H1 (cell line): ENCODE measurements at regions not wholly inside any gene's neighbourhood (a gene's known extent, or its start where the extent isn't known, plus 50 kb on each side); places are given as distances from the start of the nearest gene placed in this dataset.
A peak's percentile ranks its signal among the peaks of the same experiment; 100 is the strongest.

Experiments
- CTCF ChIA-PET: fragments of 300-600 bp; sonication (Branson Sonifier 250); formaldehyde crosslinking; loops from one replicate; lab custom pipeline; 2021; ENCODE audit not compliant: partially characterized antibody; lab: Charles Lee
- POLR2A ChIA-PET: fragments of 300-600 bp; sonication (Branson Sonifier 250); formaldehyde crosslinking; loops from one replicate; lab custom pipeline; 2021; ENCODE audit warnings: inconsistent platforms; ENCODE audit not compliant: partially characterized antibody; lab: Charles Lee
- DNase-seq, 2 experiments: peaks; one replicate each; pipeline versions ENCODE4 v3.0.0 to v3.0.0-alpha.2; 2010 to 2022; ENCODE audit warnings: low spot score in 2 of 2, low read depth in 1 of 2, mixed read lengths in 1 of 2
- FAIRE-seq: peaks from 2 replicates; lab custom pipeline; 2011; peaks lifted over from hg19 to GRCh38; lab: Jason Lieb, UNC
- H2AFZ ChIP-seq: 2 replicates; pipeline ENCODE4 v1.8.1; 2012; ENCODE audit warnings: low read length, inconsistent platforms
- H2AK5ac ChIP-seq: 2 replicates; pipeline ENCODE4 v1.6.1; 2013; ENCODE audit warnings: low read depth, low read length
- H2BK120ac ChIP-seq: replicated peaks from 2 replicates; pipeline ENCODE3; 2013; ENCODE audit warnings: low read depth, low read length, inconsistent platforms
- H2BK12ac ChIP-seq: 2 replicates; pipeline ENCODE4 v1.6.1; 2013; ENCODE audit warnings: low read depth, low read length
- H2BK15ac ChIP-seq: 2 replicates; pipeline ENCODE4 v1.6.1; 2013; ENCODE audit warnings: low read length
- H2BK20ac ChIP-seq: 2 replicates; pipeline ENCODE4 v1.6.1; 2013; ENCODE audit warnings: low read length
- H2BK5ac ChIP-seq: 2 replicates; pipeline ENCODE4 v1.6.1; 2013; ENCODE audit warnings: low read depth, low read length
- H3K14ac ChIP-seq: 2 replicates; pipeline ENCODE4 v1.6.1; 2013; ENCODE audit warnings: inconsistent platforms; ENCODE audit not compliant: insufficient read length
- H3K18ac ChIP-seq: 2 replicates; pipeline ENCODE4 v1.6.1; 2013; ENCODE audit warnings: low read length; ENCODE audit errors: extremely low read depth
- H3K23ac ChIP-seq: 2 replicates; pipeline ENCODE4 v1.6.1; 2013; ENCODE audit warnings: inconsistent platforms; ENCODE audit not compliant: insufficient read length
- H3K23me2 ChIP-seq: 2 replicates; pipeline ENCODE4 v1.6.1; 2013; ENCODE audit warnings: low read depth, low read length
- H3K27ac ChIP-seq: 2 replicates; pipeline ENCODE4 v1.6.1; 2011; ENCODE audit warnings: low read depth, low read length, inconsistent platforms
- H3K27me3 ChIP-seq, 4 experiments: replicated peaks in 1 of 4; 1 replicate in 1 of 4; 2 replicates in 3 of 4; pipeline versions ENCODE4 v1.6.1 to v1.8.1; 2011 to 2013; ENCODE audit warnings: low read length in 3 of 4, mild to moderate bottlenecking in 3 of 4, inconsistent platforms in 2 of 4, mixed read lengths in 2 of 4, moderate library complexity in 1 of 4; ENCODE audit not compliant: control insufficient read depth in 3 of 4, insufficient read depth in 3 of 4; ENCODE audit errors: extremely low read depth in 1 of 4
- H3K36me3 ChIP-seq, 4 experiments: 2 replicates each; pipeline versions ENCODE4 v1.6.1 to v1.8.1; 2011 to 2013; ENCODE audit warnings: mild to moderate bottlenecking in 4 of 4, low read length in 3 of 4, moderate library complexity in 2 of 4, control low read depth in 1 of 4, inconsistent platforms in 1 of 4; ENCODE audit not compliant: insufficient read depth in 4 of 4, control insufficient read depth in 2 of 4
- H3K4ac ChIP-seq: replicated peaks from 2 replicates; pipeline ENCODE3; 2013; ENCODE audit warnings: low read length, low read depth, mixed read lengths, inconsistent platforms; ENCODE audit not compliant: insufficient read length
- H3K4me1 ChIP-seq, 4 experiments: replicated peaks in 1 of 4; 1 replicate in 1 of 4; 2 replicates in 3 of 4; pipeline versions ENCODE4 v1.6.1 to v1.8.1; 2011 to 2013; ENCODE audit warnings: low read length in 3 of 4, inconsistent platforms in 2 of 4, mixed read lengths in 1 of 4; ENCODE audit not compliant: insufficient read depth in 4 of 4, control insufficient read depth in 3 of 4
- H3K4me2 ChIP-seq, 2 experiments: 2 replicates each; pipeline versions ENCODE4 v1.6.1 to v1.8.1; 2011 to 2013; ENCODE audit warnings: low read depth in 2 of 2, low read length in 2 of 2, control low read depth in 1 of 2, inconsistent platforms in 1 of 2, mild to moderate bottlenecking in 1 of 2; ENCODE audit not compliant: insufficient read depth in 1 of 2
- H3K4me3 ChIP-seq, 4 experiments: fragments of 200-600, 300-600 bp in 1 of 4; sonication (generic), shearing (Covaris generic), sonication (Bioruptor Twin) in 1 of 4; 2 replicates each; pipeline versions ENCODE4 v1.5.1 to v1.8.1; 2011 to 2016; ENCODE audit warnings: low read length in 4 of 4, low read depth in 3 of 4, control low read depth in 2 of 4, inconsistent platforms in 2 of 4, mild to moderate bottlenecking in 2 of 4, mixed read lengths in 1 of 4, moderate library complexity in 1 of 4; ENCODE audit not compliant: insufficient read depth in 2 of 4; ENCODE audit errors: extremely low read depth in 1 of 4
- H3K56ac ChIP-seq: replicated peaks from 2 replicates; pipeline ENCODE3; 2013; ENCODE audit warnings: low read depth, mild to moderate bottlenecking, mixed read lengths, low read length, inconsistent platforms; ENCODE audit not compliant: insufficient read length
- H3K79me1 ChIP-seq: 2 replicates; pipeline ENCODE4 v1.6.1; 2013; ENCODE audit warnings: low read depth, low read length, control low read depth
- H3K79me2 ChIP-seq, 2 experiments: 2 replicates each; pipeline versions ENCODE4 v1.6.1 to v1.8.1; 2012 to 2013; ENCODE audit warnings: low read length in 2 of 2, mild to moderate bottlenecking in 2 of 2, inconsistent platforms in 1 of 2; ENCODE audit not compliant: insufficient read depth in 2 of 2, control insufficient read depth in 1 of 2
- H3K9ac ChIP-seq, 4 experiments: replicated peaks in 1 of 4; 1 replicate in 1 of 4; 2 replicates in 3 of 4; pipeline versions ENCODE4 v1.6.1 to v1.8.1; 2011 to 2013; ENCODE audit warnings: low read depth in 3 of 4, low read length in 3 of 4, control low read depth in 2 of 4, mild to moderate bottlenecking in 2 of 4, moderate library complexity in 2 of 4, inconsistent platforms in 1 of 4; ENCODE audit errors: extremely low read depth in 1 of 4
- H3K9me3 ChIP-seq, 2 experiments: 2 replicates each; pipeline versions ENCODE4 v1.6.1 to v1.8.1; 2012 to 2013; ENCODE audit warnings: mild to moderate bottlenecking in 2 of 2, moderate library complexity in 2 of 2, control low read depth in 1 of 2, inconsistent platforms in 1 of 2, low read depth in 1 of 2, low read length in 1 of 2, mixed read lengths in 1 of 2; ENCODE audit not compliant: insufficient read depth in 2 of 2
- H4K20me1 ChIP-seq, 2 experiments: replicated peaks in 1 of 2; 2 replicates each; pipeline versions ENCODE3 to v1.8.1; 2011 to 2013; ENCODE audit warnings: inconsistent platforms in 2 of 2, low read length in 2 of 2, mild to moderate bottlenecking in 1 of 2; ENCODE audit not compliant: insufficient read depth in 2 of 2, control insufficient read depth in 1 of 2
- H4K5ac ChIP-seq: 2 replicates; pipeline ENCODE4 v1.6.1; 2013; ENCODE audit warnings: low read length, low read depth, mixed read lengths, inconsistent platforms; ENCODE audit not compliant: insufficient read length
- H4K8ac ChIP-seq: 2 replicates; pipeline ENCODE4 v1.8.0; 2013; ENCODE audit warnings: mild to moderate bottlenecking, moderate library complexity, low read length, inconsistent platforms; ENCODE audit not compliant: insufficient read depth; ENCODE audit errors: extremely low read depth
- H4K91ac ChIP-seq: replicated peaks from 2 replicates; pipeline ENCODE3; 2013; ENCODE audit warnings: low read length, mixed read lengths, inconsistent platforms; ENCODE audit not compliant: insufficient read length
- ASH2L ChIP-seq: fragments of 200-600, 300-600 bp; sonication (generic); IDR thresholded peaks from one replicate; pipeline ENCODE4 v1.7.1; 2017; ENCODE audit warnings: low read length
- CBX5 ChIP-seq: fragments of 300-800, 300-1000 bp; sonication (generic); IDR thresholded peaks from 2 replicates; pipeline ENCODE4 v1.7.1; 2016; ENCODE audit warnings: antibody characterized with exemption, low read length, low read depth
- EP300 ChIP-seq, 2 experiments: IDR thresholded peaks; 1 replicate in 1 of 2; 2 replicates in 1 of 2; pipeline ENCODE4 v1.6.1; 2011 to 2012; ENCODE audit warnings: low read depth in 2 of 2, low read length in 2 of 2, mild to moderate bottlenecking in 2 of 2, borderline replicate concordance in 1 of 2, inconsistent platforms in 1 of 2, moderate library complexity in 1 of 2
- GTF2F1 ChIP-seq: IDR thresholded peaks from 2 replicates; pipeline ENCODE4 v1.6.1; 2012; ENCODE audit warnings: low read depth, low read length, improper control_type of control experiment, borderline replicate concordance
- RAD21 ChIP-seq, 2 experiments: IDR thresholded peaks in 1 of 2; conservative IDR thresholded peaks in 1 of 2; 2 replicates each; pipeline ENCODE4 v1.6.1; 2011; ENCODE audit warnings: low read depth in 2 of 2, low read length in 2 of 2, improper control_type of control experiment in 1 of 2, inconsistent platforms in 1 of 2, mild to moderate bottlenecking in 1 of 2, moderate library complexity in 1 of 2
- whole genome bisulfite sequencing, 2 experiments: shearing (Covaris generic) in 1 of 2; methylation state at CpG; one replicate each; pipeline versions ENCODE4 v1.1.6 to v1.1.7; 2013 to 2015; ENCODE audit warnings: low lambda C conversion rate in 2 of 2, mixed read lengths in 2 of 2, inconsistent platforms in 1 of 2, low coverage in 1 of 2, missing lambda C conversion rate in 1 of 2; ENCODE audit not compliant: insufficient replicate concordance in 2 of 2, insufficient coverage in 1 of 2, insufficient read length in 1 of 2; ENCODE audit errors: extremely low coverage in 1 of 2, missing lambda C conversion rate in 1 of 2; 5-methylcytosine and 5-hydroxymethylcytosine counted together

DNA sequence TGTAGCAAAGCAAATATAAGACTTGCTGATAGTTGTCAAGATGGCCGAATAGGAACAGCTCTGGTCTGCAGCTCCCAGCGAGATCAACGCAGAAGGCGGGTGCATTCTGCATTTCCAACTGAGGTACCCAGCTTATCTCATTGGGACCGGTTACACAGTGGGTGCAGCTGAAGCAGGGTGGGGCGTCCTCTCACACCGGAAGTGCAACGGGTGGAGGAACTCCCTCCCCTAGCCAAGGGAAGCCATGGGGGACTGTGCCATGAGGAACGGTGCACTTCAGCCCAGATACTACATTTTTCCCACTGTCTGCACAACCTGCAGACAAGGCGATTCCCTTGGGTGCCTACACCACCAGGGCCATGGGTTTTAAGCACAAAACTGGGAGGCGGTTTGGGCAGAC, 382.3 kb upstream of the EMCN start:
- Histone ChIP-seq H3K18ac (no peak overlapping the region), H3K4me3 (no peak overlapping the region), H2BK15ac (no peak overlapping the region), H3K4ac (no peak overlapping the region), H3K27me3 (no peaks in the 10 kb centered on the region), H2AK5ac (no peak overlapping the region), H3K9me3 (no peaks in the 10 kb centered on the region), H3K36me3 (no peaks in the 10 kb centered on the region), H4K8ac (no peak overlapping the region), H4K5ac (no peak overlapping the region), H2BK20ac (no peak overlapping the region), H3K79me2 (no peaks in the 10 kb centered on the region), H3K79me1 (no peaks in the 10 kb centered on the region), H2BK120ac (no peak overlapping the region), H2AFZ (peak overlapping the region; percentile 62; the same call in 1 of the 2 replicates), H4K20me1 (no peaks in the 10 kb centered on the region), H3K23ac (no peak overlapping the region), H3K27ac (no peak overlapping the region), H2BK12ac (no peak overlapping the region), H4K91ac (no peak overlapping the region), H3K9ac (no peak overlapping the region), H3K4me2 (no peak overlapping the region), H3K14ac (no peak overlapping the region), H3K56ac (no peak overlapping the region), H3K23me2 (no peaks in the 10 kb centered on the region), H2BK5ac (no peak overlapping the region), H3K4me1 (no peaks in the 10 kb centered on the region)
- no peak for TF ChIP-seq EP300 (IDR thresholded peaks at IDR 0.05; ENCODE audit: borderline replicate concordance in 1 of 2, low read depth in 2 of 2, low read length in 2 of 2)
- no peak for TF ChIP-seq ASH2L
- TF ChIP-seq CBX5, result no peak
- no peak for TF ChIP-seq GTF2F1
- no peak for TF ChIP-seq RAD21 (IDR thresholded peaks at IDR 0.05 in 1 of 2, conservative IDR thresholded peaks at IDR 0.05 in 1 of 2; ENCODE audit: low read depth in 2 of 2, low read length in 2 of 2)
- FAIRE-seq (no peak), DNase-seq (no peak)
- CTCF ChIA-PET, result no interaction called here
- POLR2A ChIA-PET, result no interaction called here
- WGBS, 2 experiments, result 93% methylated on average over 11 of the region's 11 CpGs; no CpG with 5 or more reads in 1 of the 2 experiments
